ENCODE measurements at regions not wholly inside any gene's neighbourhood (a gene's known extent, or its start where the extent isn't known, plus 50 kb on each side); places are given as distances from the start of the nearest gene placed in this dataset.

DNA sequence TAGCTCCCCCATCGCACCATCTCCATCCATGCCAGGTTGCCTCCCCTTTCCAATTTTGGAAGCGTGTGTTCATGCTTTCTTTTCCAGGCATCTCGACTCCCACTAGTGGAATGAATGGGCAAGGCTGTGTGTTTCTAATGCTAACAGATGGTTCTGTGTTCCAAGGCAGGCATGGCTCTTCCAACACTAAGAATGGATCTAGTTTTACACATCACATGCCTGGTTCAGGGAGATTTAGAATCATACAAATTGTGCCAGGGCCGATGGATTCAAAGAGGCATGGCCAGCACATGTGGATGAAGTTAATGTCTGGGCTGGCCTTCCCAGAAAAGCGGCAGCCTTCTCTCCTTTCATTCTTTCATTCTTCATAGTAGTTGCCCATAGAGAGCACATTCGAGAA lies 438.7 kb downstream of the PRDM2 start:
- TF ChIP-seq POLR2A (IDR thresholded peaks at IDR 0.05; ENCODE audit: low read length) (no peak), MAFK (IDR thresholded peaks at IDR 0.05; ENCODE audit: partially characterized antibody) (no peak), HDAC2 (IDR thresholded peaks at IDR 0.05) (no peak), EP300 (IDR thresholded peaks at IDR 0.05) (no peak), RNF2 (IDR thresholded peaks at IDR 0.05; ENCODE audit: borderline replicate concordance, low read depth) (no peak)
- TF ChIP-seq, protein P1, sequence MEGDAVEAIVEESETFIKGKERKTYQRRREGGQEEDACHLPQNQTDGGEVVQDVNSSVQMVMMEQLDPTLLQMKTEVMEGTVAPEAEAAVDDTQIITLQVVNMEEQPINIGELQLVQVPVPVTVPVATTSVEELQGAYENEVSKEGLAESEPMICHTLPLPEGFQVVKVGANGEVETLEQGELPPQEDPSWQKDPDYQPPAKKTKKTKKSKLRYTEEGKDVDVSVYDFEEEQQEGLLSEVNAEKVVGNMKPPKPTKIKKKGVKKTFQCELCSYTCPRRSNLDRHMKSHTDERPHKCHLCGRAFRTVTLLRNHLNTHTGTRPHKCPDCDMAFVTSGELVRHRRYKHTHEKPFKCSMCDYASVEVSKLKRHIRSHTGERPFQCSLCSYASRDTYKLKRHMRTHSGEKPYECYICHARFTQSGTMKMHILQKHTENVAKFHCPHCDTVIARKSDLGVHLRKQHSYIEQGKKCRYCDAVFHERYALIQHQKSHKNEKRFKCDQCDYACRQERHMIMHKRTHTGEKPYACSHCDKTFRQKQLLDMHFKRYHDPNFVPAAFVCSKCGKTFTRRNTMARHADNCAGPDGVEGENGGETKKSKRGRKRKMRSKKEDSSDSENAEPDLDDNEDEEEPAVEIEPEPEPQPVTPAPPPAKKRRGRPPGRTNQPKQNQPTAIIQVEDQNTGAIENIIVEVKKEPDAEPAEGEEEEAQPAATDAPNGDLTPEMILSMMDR (IDR thresholded peaks at IDR 0.05): no peak
- TF ChIP-seq, protein P2, sequence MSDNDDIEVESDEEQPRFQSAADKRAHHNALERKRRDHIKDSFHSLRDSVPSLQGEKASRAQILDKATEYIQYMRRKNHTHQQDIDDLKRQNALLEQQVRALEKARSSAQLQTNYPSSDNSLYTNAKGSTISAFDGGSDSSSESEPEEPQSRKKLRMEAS (IDR thresholded peaks at IDR 0.05): no peak
